ENCODE measurements at regions not wholly inside any gene's neighbourhood (a gene's known extent, or its start where the extent isn't known, plus 50 kb on each side); places are given as distances from the start of the nearest gene placed in this dataset.
A peak's percentile ranks its signal among the peaks of the same experiment; 100 is the strongest.
"Not testable (repeated sequence)": the region's sequence is repeated elsewhere in the genome, so short reads cannot be mapped to it uniquely, and the experiment has no call there.

- DNase-seq (ENCODE audit: extremely low read depth in 1 of 11, low read depth in 9 of 11, low spot score in 4 of 11): no peak
These were observed 51.9 kb upstream of the NMUR2 start for GRCh38 chr5:152456815-152457443.

- DNase-seq (ENCODE audit: extremely low read depth in 1 of 11, low read depth in 9 of 11, low spot score in 4 of 11): peak in 1 of 11 donors; percentile 8
These were observed 57.1 kb upstream of the NMUR2 start for GRCh38 chr5:152462021-152462721.

GRCh38 chr5:152464048-152464447 lies 59.0 kb upstream of the NMUR2 start:
- no peak for DNase-seq (ENCODE audit: extremely low read depth in 1 of 11, low read depth in 9 of 11, low spot score in 4 of 11)

- no peak for DNase-seq (ENCODE audit: extremely low read depth in 1 of 11, low read depth in 9 of 11, low spot score in 4 of 11)
These were observed 60.1 kb upstream of the NMUR2 start for GRCh38 chr5:152465140-152465539.

GRCh38 chr5:152466085-152466745 lies 61.1 kb upstream of the NMUR2 start:
- no peak for DNase-seq (ENCODE audit: extremely low read depth in 1 of 11, low read depth in 9 of 11, low spot score in 4 of 11)

GRCh38 chr5:152470167-152470566 lies 65.1 kb upstream of the NMUR2 start:
- DNase-seq (ENCODE audit: extremely low read depth in 1 of 11, low read depth in 9 of 11, low spot score in 4 of 11): no peak

GRCh38 chr5:152472083-152472482 lies 67.0 kb upstream of the NMUR2 start:
- DNase-seq (ENCODE audit: extremely low read depth in 1 of 11, low read depth in 9 of 11, low spot score in 4 of 11): no peak

GRCh38 chr5:152474961-152475360 lies 69.9 kb upstream of the NMUR2 start:
- DNase-seq (ENCODE audit: extremely low read depth in 1 of 11, low read depth in 9 of 11, low spot score in 4 of 11): no peak

GRCh38 chr5:152477536-152477935 lies 72.5 kb upstream of the NMUR2 start:
- no peak for DNase-seq (ENCODE audit: extremely low read depth in 1 of 11, low read depth in 9 of 11, low spot score in 4 of 11)

GRCh38 chr5:152479866-152480265 lies 74.8 kb upstream of the NMUR2 start:
- not testable (repeated sequence) for DNase-seq (ENCODE audit: extremely low read depth in 1 of 11, low read depth in 9 of 11, low spot score in 4 of 11)

- DNase-seq (ENCODE audit: extremely low read depth in 1 of 11, low read depth in 9 of 11, low spot score in 4 of 11): not testable (repeated sequence)
These were observed 75.6 kb upstream of the NMUR2 start for GRCh38 chr5:152480677-152481076.

- no peak for DNase-seq (ENCODE audit: extremely low read depth in 1 of 11, low read depth in 9 of 11, low spot score in 4 of 11)
These were observed 82.1 kb upstream of the NMUR2 start for GRCh38 chr5:152487130-152487529.

- DNase-seq (ENCODE audit: extremely low read depth in 1 of 11, low read depth in 9 of 11, low spot score in 4 of 11): no peak
These were observed 83.8 kb upstream of the NMUR2 start for GRCh38 chr5:152488869-152489268.

GRCh38 chr5:152499814-152500535 lies 94.9 kb upstream of the NMUR2 start:
- DNase-seq (ENCODE audit: extremely low read depth in 1 of 11, low read depth in 9 of 11, low spot score in 4 of 11): no peak

GRCh38 chr5:152501294-152501693 lies 96.2 kb upstream of the NMUR2 start:
- DNase-seq (ENCODE audit: extremely low read depth in 1 of 11, low read depth in 9 of 11, low spot score in 4 of 11): no peak

- DNase-seq (ENCODE audit: extremely low read depth in 1 of 11, low read depth in 9 of 11, low spot score in 4 of 11): no peak
These were observed 98.1 kb upstream of the NMUR2 start for GRCh38 chr5:152503206-152503605.

- DNase-seq (ENCODE audit: extremely low read depth in 1 of 11, low read depth in 9 of 11, low spot score in 4 of 11): peak in 10 of 11 donors; percentile 13 to 45 (median 29)
These were observed 100.5 kb upstream of the NMUR2 start for GRCh38 chr5:152505442-152506042.

GRCh38 chr5:152511120-152511519 lies 106.0 kb upstream of the NMUR2 start:
- no peak for DNase-seq (ENCODE audit: extremely low read depth in 1 of 11, low read depth in 9 of 11, low spot score in 4 of 11)

GRCh38 chr5:152511531-152512132 lies 106.6 kb upstream of the NMUR2 start:
- no peak for DNase-seq (ENCODE audit: extremely low read depth in 1 of 11, low read depth in 9 of 11, low spot score in 4 of 11)

Data from renal cortex interstitium (tissue), 11 donors.